Lower leg skin (tissue), 4 donors: ENCODE measurements at regions not wholly inside any gene's neighbourhood (a gene's known extent, or its start where the extent isn't known, plus 50 kb on each side); places are given as distances from the start of the nearest gene placed in this dataset.

Experiments
- DNase-seq, 2 donors: peaks; one replicate each; pipeline ENCODE4 v3.0.0-alpha.2; 2019; ENCODE audit warnings: low spot score in 2 of 2
- H3K4me3 ChIP-seq: fragments of 200-600 bp; sonication (generic); 2 replicates; pipeline ENCODE4 v1.5.1; 2017; ENCODE audit warnings: mild to moderate bottlenecking, low read depth; ENCODE audit not compliant: poor library complexity, severe bottlenecking
- POLR2A ChIP-seq, 2 donors: fragments of 450-650 bp; IDR thresholded peaks; one replicate each; pipeline ENCODE4 v1.6.1; 2016 to 2017; ENCODE audit warnings: antibody characterized with exemption in 2 of 2, mild to moderate bottlenecking in 1 of 2, moderate library complexity in 1 of 2
- WGBS, 2 donors: methylation state at CpG; one replicate each; pipeline ENCODE4 v1.1.5; 2018; 5-methylcytosine and 5-hydroxymethylcytosine counted together
- intact Hi-C: fragments of 100-400 bp; cut with DNase I; formaldehyde crosslinking; loops from one replicate; pipeline ENCODE4 v1.15.0; 2023; ENCODE audit warnings: low total_unique reads
- TF ChIP-seq, protein P1 (sequence below), 3 donors: fragments of 450-650 bp; IDR thresholded peaks; one replicate each; pipeline ENCODE4 v1.5.1; 2016; ENCODE audit warnings: antibody characterized with exemption in 3 of 3, mild to moderate bottlenecking in 3 of 3, moderate library complexity in 2 of 3

DNA sequence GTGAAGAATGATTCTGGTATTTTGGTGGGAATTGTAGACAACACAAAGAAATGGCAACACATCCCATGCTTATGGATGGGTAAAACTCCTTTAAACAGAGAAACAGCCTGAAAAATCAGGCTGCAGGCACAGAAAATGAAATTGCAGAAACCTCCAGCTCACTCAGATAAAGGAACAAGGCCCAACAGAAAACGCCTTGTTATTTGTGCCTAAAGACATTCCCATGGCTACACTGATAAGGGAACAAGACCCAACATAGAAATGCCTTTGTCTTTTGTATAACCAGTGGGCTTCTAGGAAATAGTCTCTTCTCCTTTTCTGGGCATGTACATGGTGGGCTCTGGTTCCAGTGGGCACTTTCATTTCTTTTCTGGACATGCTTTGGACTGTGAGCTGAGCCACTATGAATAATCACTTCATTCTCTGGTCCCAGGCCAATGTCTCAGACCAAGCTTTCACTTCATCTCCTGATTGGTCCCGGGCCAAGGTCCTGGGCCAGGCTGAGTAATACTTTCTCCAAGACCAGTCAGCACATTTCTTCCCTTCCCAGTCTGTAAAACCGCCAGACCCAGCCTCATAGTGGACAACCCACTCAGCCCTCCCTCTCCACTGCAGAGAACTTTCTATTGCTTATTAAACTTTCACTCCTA is 160.5 kb downstream of the TBX22 start:
- no peak overlapping the region for H3K4me3 ChIP-seq
- DNase-seq = peak; percentile 14 to 78
- intact Hi-C loops = no loop called here
- no peak for TF ChIP-seq POLR2A (IDR thresholded peaks at IDR 0.05)
- TF ChIP-seq, protein P1, sequence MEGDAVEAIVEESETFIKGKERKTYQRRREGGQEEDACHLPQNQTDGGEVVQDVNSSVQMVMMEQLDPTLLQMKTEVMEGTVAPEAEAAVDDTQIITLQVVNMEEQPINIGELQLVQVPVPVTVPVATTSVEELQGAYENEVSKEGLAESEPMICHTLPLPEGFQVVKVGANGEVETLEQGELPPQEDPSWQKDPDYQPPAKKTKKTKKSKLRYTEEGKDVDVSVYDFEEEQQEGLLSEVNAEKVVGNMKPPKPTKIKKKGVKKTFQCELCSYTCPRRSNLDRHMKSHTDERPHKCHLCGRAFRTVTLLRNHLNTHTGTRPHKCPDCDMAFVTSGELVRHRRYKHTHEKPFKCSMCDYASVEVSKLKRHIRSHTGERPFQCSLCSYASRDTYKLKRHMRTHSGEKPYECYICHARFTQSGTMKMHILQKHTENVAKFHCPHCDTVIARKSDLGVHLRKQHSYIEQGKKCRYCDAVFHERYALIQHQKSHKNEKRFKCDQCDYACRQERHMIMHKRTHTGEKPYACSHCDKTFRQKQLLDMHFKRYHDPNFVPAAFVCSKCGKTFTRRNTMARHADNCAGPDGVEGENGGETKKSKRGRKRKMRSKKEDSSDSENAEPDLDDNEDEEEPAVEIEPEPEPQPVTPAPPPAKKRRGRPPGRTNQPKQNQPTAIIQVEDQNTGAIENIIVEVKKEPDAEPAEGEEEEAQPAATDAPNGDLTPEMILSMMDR (IDR thresholded peaks at IDR 0.05) = no peak
- 50 to 68% methylated on average over 3 of the region's 3 CpGs for WGBS, 2 donors

DNA sequence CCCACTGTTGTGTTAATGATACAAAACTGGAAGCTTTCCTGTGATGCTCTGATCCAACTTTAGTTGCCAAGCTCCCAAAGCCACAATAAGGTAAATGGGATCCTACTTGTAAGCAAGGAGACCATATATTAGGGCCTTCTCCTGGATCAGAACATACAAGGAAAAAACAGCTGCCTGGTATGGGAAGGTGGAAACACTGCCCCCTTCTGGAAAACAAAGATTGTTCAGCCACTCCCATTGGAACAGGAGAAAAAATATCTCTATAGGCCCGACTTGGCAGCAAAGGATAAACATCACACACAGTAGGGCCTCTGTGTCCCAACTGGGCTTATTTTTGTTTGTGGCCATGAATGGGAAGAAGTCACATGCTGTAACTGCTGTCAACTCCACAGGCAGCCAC is 166.5 kb downstream of the TBX22 start:
- TF ChIP-seq POLR2A (IDR thresholded peaks at IDR 0.05) = no peak
- TF ChIP-seq, protein P1 (IDR thresholded peaks at IDR 0.05) = no peak
- WGBS, 2 donors = 8 to 32% methylated on average over 1 of the region's 1 CpG
- no peak for DNase-seq
- H3K4me3 ChIP-seq = no peak overlapping the region
- intact Hi-C loops = no loop called here

DNA sequence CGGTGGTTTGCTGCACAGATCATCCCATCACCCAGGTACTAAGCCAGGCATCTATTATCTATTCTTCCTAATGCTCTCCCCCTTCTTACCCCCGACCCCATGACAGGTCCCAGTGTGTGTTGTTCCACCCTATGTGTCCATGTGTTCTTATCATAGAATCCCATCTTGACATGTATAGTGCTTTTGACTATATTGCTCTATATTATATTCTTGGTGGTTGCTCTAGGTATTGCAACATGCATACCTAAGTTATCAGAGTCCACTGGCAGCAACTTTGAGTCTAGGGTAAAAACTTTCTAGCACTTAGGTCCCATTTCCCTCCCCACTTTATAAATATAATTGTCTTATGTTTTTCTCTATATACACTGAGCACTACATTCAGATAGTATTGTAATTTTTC is 170.3 kb downstream of the TBX22 start:
- no peak for DNase-seq
- no peak overlapping the region for H3K4me3 ChIP-seq
- intact Hi-C loops = no loop called here
- 59 to 70% methylated on average over 2 of the region's 2 CpGs for WGBS, 2 donors
- no peak for TF ChIP-seq POLR2A (IDR thresholded peaks at IDR 0.05)
- TF ChIP-seq, protein P1 (IDR thresholded peaks at IDR 0.05) = no peak

DNA sequence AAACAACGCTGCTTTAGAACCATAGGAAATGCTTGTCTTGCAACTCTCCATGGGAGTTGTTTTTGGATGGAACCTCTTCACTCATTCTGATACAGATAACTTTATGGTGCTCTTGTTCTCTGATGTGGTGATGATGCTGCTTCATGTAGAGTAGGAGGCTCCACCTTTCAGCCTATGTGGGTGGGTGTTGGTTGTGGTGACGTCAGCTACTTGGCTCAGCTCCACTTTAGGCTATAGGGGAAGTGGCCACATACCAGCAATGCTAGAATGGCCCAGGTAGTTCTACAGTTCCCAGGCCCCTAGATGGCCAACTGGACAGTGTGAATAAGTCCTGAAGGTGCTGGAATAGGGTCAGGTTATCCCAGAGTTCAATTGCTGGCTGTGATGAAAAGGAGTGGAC is 192.1 kb downstream of the TBX22 start:
- intact Hi-C loops = no loop called here
- DNase-seq = no peak
- WGBS, 2 donors = 68 to 72% methylated on average over 2 of the region's 2 CpGs
- TF ChIP-seq POLR2A (IDR thresholded peaks at IDR 0.05) = no peak
- TF ChIP-seq, protein P1 (IDR thresholded peaks at IDR 0.05) = no peak
- H3K4me3 ChIP-seq = no peak overlapping the region

DNA sequence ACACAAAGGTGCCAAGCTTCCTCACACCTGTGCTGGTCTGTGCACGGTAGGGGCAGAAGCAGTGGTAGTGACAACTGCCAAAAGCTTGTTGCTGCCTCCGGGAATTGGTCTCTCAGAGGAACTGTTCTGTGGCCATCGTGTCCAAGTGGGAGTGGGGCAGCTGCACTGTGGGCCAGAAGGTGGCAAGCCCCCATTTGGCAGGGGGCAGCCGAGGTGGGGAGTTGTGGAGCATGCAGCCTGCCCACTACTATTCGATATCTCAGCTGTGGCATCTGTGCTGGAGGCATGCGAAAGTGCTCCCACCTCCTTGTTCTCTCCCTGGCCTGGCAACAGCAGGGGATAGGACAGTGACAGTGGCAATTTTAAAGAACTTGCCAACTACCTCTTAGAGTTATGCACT is 192.8 kb downstream of the TBX22 start:
- TF ChIP-seq POLR2A (IDR thresholded peaks at IDR 0.05) = no peak
- TF ChIP-seq, protein P1 (IDR thresholded peaks at IDR 0.05) = no peak
- 90 to 93% methylated on average over 3 to 6 of the region's 6 CpGs for WGBS, 2 donors
- intact Hi-C loops = no loop called here

DNA sequence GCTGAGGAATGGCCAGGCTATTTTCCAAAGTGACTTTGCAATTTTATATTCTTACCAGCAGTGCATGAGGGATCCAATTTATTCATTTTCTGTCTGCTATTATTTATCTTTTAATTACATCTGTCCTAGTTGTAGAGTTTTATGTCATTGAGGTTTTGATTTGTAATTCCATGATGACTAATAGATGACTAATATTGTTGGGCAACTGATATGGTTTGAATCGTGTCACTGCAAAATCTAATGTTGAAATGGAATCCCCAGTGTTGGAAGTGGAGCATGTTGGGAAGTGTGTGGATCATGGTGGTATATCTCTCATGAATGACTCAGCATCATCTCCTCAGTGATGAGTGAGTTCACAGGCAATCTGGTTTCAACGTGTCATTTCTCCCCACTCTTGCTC is 201.5 kb downstream of the TBX22 start:
- TF ChIP-seq POLR2A (IDR thresholded peaks at IDR 0.05) = no peak
- TF ChIP-seq, protein P1 (IDR thresholded peaks at IDR 0.05) = no peak
- DNase-seq = no peak
- intact Hi-C loops = no loop called here
- no peak overlapping the region for H3K4me3 ChIP-seq
- 34 to 38% methylated on average over 2 of the region's 2 CpGs for WGBS, 2 donors

More for the DNA sequence above, 192.8 kb downstream of the TBX22 start:
- H3K4me3 ChIP-seq = no peak overlapping the region
- no peak for DNase-seq
